NCI-H1048 (cell line): ENCODE measurements at regions not wholly inside any gene's neighbourhood (a gene's known extent, or its start where the extent isn't known, plus 50 kb on each side); places are given as distances from the start of the nearest gene placed in this dataset.

Source experiments
- DNase-seq: peaks from one replicate; lab custom pipeline; 2025; lab: John Stamatoyannopoulos, UW

- DNase-seq = no peak
These were observed 176.7 kb upstream of the ZNF608 start for GRCh38 chr5:124923131-124923530.

- DNase-seq = no peak
These were observed 178.3 kb upstream of the ZNF608 start for GRCh38 chr5:124924729-124925128.

GRCh38 chr5:124927735-124928134 lies 181.3 kb upstream of the ZNF608 start:
- no peak for DNase-seq

- DNase-seq = no peak
These were observed 182.6 kb upstream of the ZNF608 start for GRCh38 chr5:124929000-124929399.

- no peak for DNase-seq
These were observed 186.6 kb upstream of the ZNF608 start for GRCh38 chr5:124932791-124933600.

DNA sequence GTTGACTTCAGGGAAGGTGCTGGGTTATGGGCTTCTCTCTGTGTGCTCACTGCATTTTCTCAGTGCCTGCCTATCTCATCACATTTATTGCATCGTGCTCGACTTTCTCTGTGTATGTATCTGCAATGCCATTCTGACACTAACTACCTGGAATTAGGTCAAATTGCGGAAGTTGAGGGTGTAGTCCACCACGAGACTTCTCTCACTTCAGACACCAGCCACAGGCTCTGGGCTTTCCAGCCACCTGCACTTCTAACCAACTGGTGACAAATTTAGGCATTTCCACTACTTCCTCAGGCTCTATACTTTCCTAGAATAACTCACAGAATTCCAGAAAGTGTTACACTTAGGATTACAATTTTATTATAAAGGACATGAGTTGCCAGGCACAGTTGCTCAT lies 188.6 kb upstream of the ZNF608 start:
- DNase-seq = no peak

GRCh38 chr5:124936626-124936933 lies 190.1 kb upstream of the ZNF608 start:
- no peak for DNase-seq

GRCh38 chr5:124941051-124942049 lies 194.9 kb upstream of the ZNF608 start:
- no peak for DNase-seq

- peak; percentile 44 for DNase-seq
These were observed 201.8 kb upstream of the ZNF608 start for GRCh38 chr5:124948062-124948753.

DNA sequence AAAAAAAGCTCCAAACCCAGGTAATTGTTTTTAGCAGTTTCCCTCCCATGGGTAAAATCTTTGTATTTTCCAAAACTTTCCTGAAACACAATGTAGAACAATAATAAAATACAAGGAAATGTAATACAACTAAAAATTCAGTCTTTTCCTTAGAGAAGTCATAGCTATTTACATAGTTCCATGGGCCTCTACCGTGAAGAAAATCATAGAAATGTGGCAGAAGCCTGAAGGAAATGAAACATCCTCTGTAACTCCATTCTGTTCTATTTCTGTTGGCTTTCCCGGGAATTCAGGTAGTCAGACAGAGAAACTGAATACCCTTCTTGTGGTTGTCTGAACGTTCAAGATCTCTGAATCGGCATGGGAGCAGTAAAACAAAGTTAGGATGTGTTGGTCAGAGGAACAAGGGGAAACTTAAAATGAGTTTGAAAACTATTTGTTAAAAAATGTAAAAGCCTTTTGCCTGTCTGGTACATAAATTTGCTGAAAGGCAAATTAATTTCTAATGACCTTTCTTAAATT lies 202.4 kb upstream of the ZNF608 start:
- no peak for DNase-seq

GRCh38 chr5:124949862-124950261 lies 203.4 kb upstream of the ZNF608 start:
- no peak for DNase-seq

DNA sequence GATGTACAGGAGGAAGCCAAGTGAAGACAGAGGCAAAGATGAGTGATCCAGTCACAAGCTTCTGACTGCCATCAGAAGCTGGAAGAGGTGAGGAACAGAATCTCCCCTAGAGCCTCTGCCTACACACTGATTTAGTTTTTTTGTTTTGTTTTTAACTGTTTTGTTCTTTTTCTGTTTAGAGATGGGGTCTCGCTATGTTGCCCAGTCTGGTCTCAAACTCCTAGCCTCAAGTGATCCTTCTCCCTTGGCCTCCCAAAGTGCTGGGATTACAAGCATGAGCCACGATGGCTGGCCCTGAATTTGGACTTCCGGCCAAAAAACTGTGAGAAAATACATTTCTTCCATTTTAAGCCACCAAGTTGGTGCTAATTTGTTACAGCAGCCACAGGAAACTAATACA lies 204.7 kb upstream of the ZNF608 start:
- DNase-seq = no peak

- no peak for DNase-seq
These were observed 205.2 kb upstream of the ZNF608 start for GRCh38 chr5:124951661-124952060.

DNA sequence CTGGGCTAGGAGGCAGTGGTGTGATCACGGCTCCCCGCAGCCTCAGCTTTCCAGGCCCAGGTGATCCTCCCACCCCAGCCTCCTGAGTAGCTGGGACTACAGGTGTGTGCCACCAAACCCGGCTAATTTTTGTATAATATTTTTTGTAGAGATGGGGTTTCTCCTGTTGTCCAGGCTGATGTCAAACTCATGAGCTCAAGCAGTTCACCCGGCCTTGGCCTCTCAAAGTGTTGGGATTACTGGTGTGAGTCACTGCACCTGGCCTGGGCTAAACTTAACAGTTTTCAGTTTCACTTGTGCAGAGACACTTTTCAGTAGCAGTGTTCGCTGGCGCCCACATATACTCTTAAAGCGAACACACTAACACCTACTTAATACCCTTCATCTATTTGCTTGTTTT lies 205.6 kb upstream of the ZNF608 start:
- no peak for DNase-seq

DNA sequence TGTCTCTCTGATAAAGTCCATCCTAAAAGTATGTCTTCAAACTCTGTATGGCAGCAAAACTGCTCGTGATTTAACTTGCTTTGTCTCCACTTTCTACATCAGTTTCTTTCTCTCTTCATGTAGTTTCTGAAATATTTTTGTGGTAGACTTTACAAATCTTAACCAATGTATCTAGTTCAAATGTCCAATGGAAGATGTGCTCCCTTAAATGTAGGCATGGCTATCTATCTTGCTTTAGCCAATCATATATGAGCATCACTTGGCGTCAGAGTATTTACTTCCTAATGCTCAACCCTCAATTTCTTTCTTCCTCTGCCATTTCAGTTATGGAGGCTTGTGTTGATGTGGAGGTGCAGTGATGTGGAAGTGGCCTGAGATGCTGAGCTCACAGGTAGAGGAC lies 206.1 kb upstream of the ZNF608 start:
- no peak for DNase-seq

DNA sequence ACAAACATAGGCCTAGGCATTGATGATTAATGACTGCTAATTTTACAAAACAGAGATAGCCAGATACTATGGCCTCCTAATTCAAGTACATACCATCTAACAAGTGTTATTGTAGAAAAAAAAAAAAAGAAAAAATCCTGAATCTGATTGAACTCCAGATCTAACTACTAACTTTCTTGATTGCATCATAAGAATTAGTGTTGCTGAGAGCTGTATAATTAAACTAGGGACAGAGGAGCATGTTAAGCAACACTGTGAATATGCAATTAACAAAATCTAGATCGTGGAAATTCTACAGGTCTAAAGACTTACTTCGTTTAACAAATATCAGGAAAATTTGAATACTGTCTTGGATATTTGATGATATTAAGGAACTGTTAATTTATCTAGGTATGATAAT lies 208.3 kb upstream of the ZNF608 start:
- no peak for DNase-seq

DNA sequence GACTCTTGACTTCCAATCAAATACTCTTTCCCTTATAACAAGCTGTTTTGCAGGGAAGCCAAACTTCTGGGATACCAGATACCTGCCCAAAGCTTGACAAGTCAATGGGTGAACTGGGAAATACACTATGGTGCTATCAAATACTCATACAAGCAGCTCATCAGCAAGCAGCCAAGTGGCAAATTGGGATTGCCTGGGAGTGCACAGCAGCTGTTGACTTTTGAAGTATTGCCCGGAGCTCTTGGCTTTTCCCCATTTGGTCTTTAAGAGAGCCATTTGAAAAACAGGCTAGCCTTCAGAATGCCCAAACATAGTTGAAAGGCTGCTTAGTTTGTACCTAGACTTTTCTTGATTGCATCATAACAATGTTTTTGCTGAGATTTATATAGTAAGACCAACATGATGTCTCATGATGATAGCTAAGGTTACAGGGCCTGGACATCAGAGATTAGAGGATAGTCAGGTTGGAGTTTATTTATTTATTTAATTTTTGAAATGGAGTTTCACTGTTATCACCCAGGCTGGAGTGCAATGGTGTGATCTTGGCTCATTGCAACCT lies 210.1 kb upstream of the ZNF608 start:
- DNase-seq = no peak

DNA sequence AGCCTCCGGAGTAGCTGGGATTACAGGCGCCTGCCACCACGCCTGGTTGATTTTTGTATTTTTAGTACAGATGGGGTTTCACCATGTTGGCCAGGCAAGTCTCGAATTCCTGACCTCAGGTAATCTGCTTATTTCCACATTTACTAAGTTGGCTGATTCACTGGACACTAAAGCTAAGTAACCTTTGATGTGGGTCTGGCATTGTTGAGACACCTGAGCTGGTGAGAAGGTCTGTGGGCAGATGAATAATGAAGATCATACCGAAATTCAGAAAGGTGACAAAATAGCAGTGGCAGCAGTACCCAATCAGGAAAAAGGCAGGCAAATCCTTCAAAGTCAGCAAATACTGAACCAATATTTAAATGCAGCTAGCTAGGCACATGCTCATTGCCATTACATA lies 210.6 kb upstream of the ZNF608 start:
- DNase-seq = no peak

- no peak for DNase-seq
These were observed 213.8 kb upstream of the ZNF608 start for GRCh38 chr5:124960266-124960665.

DNA sequence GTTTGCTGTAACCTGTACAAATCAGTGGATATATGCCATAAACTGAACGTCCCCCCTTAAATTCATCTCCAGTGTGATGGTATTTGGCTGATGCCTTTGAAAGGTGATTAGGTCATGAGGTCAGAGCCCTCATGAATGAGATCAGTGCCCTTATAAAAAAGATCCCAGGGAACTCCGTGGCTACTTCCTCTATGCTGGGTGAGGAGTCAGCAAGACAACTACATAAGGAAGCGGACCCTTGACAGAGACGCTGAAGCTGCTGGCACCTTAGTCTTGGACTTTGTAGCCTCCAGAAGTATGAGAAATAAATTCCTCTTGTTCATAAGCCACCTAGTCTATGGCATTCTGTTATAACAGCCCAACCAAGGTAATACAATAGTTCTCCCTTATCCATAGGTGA lies 215.1 kb upstream of the ZNF608 start:
- no peak for DNase-seq

DNA sequence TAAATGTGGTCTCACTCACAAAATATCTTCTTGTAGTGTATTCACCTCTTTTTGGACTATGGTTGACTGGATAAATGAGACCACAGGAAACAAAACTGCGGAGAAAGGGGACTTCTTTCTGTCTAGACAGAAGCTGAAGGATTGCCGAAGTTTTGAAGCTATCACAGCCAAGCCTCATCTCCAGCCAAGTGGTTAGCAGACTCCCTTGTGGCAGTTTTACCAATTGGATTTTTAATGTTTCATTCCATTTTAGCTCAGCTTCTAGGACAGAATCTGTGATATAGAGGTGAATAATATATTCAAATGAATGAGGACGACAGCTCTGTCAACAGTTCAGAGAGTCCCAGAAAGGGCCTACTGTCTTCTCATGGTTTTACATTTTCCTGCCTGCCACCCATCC lies 215.7 kb upstream of the ZNF608 start:
- DNase-seq = no peak

GRCh38 chr5:124962735-124963134 lies 216.3 kb upstream of the ZNF608 start:
- no peak for DNase-seq
